AG09319 (cell line): ENCODE measurements at regions not wholly inside any gene's neighbourhood (a gene's known extent, or its start where the extent isn't known, plus 50 kb on each side); places are given as distances from the start of the nearest gene placed in this dataset.

Experiments used
- DNase-seq: peaks from one replicate; pipeline ENCODE4 v3.0.0-alpha.2; 2010; ENCODE audit warnings: low read depth; ENCODE audit errors: extremely low read depth
- TF ChIP-seq, protein P1 (sequence below): IDR thresholded peaks from 2 replicates; pipeline ENCODE4 v1.5.1; 2011; ENCODE audit warnings: low read depth, mild to moderate bottlenecking, inconsistent platforms, low read length, moderate library complexity

DNA sequence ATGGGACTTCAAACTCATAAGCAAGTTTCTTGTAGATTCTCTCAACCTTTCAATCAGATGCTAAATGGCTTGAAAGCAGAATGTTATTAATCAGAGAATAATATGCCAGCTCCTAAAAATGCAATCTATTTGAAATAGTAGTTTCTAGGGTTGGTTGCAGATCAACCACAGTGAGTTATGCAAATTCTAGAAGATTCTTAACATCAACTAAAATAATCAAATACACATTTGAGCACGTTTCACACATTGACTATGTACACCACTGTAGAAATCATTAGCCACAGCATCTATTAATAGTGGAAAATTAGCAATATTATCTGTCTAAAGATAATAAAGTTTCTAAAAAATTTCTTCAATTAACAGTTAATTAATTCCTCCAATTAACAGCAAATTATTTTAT lies 141.9 kb upstream of the GJE1 start:
- TF ChIP-seq, protein P1, sequence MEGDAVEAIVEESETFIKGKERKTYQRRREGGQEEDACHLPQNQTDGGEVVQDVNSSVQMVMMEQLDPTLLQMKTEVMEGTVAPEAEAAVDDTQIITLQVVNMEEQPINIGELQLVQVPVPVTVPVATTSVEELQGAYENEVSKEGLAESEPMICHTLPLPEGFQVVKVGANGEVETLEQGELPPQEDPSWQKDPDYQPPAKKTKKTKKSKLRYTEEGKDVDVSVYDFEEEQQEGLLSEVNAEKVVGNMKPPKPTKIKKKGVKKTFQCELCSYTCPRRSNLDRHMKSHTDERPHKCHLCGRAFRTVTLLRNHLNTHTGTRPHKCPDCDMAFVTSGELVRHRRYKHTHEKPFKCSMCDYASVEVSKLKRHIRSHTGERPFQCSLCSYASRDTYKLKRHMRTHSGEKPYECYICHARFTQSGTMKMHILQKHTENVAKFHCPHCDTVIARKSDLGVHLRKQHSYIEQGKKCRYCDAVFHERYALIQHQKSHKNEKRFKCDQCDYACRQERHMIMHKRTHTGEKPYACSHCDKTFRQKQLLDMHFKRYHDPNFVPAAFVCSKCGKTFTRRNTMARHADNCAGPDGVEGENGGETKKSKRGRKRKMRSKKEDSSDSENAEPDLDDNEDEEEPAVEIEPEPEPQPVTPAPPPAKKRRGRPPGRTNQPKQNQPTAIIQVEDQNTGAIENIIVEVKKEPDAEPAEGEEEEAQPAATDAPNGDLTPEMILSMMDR: no peak
- no peak for DNase-seq

DNA sequence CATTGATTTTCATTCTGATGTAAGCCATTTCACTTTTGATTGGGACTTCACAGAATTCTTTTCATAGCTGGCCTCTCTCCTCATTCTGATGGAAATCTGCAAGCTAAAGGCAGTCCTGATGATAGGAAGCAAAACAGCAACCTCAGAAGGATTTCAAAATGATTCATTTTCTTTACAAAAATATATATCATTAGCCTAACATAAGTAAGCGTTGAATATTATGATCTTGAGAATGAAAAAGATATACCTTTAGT lies 143.1 kb upstream of the GJE1 start:
- DNase-seq: no peak
- TF ChIP-seq, protein P1: no peak

DNA sequence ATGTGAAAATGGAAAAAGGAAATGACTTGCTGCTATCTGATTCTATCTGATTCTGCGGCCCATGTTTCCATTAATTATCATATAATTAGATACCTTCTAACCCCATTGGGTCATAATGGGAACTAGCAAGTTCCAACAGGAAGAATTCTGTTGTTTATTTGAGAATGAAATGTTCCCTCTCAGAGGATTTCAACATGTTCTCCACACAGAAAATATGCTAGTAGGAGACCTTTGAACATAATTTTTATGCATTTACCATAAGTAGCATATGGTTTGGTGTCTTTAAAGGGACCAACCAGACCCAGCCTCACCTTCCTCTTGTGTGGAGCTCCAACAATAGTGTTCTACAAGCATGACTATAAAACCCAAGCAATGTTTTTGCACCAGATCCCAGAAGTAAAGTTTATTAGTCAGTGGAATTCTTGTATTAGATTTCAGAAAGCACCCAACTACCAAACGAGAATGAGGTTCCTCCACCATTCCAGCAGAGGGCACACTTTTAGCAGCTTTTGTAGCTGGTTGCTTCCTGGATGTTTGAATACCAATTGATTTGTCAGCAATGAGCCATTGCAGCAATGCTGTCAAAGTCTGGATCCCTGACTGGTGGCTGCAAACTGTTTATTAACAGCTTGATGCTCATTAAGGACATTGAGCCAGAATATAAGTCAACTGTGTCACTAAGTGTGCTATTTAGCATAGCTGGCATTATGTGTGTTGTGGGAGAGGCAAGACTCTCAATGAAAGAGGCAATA lies 143.6 kb upstream of the GJE1 start:
- TF ChIP-seq, protein P1: peak; percentile 85
- DNase-seq: peak; percentile 41

DNA sequence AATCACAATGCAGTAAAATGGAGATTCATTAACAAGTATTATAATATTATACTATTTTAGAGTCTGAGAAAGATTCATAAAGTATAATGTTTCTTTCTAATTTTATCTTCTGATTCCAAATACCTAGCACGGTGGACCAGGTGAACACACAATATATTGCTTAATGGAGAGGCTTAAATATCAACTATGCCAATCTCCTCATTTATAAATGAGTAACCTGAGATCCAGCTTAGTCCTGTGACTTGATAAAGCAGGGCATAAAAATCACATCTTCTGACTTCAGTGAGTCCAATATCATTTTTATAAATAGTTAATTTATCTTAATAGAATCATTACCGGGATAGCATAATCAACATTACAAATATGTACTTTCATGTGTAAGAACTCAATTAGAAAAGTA lies 144.4 kb upstream of the GJE1 start:
- DNase-seq: no peak
- TF ChIP-seq, protein P1: no peak

DNA sequence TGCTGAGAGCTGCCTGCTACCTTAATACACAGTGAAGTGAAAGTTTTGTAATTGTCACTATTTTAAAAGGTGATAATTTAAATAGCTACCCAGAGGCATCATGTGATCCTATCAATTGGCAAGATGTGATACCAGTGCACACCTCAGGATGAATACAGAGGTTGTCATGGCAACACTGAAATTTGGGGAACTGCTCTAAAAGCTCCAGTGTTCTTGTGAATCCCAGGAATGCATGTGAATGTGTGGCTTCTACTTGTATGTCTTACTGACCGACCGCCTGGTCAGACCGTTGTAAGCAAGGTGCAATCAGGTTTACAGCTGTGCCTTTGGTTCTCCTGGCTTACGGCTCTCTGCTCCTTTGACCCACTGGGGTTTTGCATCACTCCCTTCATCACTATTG lies 146.3 kb upstream of the GJE1 start:
- DNase-seq: no peak
- TF ChIP-seq, protein P1: no peak

DNA sequence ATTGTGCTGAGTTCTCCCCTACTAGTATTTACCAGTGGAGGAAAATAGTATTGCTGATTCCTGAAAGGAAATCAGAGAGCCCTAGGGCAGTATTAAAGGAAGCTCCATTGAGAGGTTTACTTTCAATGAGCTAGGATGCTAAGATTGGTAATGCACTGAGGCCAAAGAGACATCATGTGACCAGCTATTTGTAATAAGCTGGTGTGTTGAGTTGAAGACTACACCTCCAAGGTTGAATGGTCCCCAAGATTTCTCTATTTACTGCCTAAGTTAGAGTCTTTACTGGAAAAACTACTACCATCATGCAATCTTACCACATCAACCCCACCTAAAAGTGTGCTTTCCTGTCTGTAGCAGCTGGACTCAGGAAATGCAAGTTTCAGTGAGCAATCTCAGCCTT lies 151.5 kb upstream of the GJE1 start:
- TF ChIP-seq, protein P1: no peak
- no peak for DNase-seq

DNA sequence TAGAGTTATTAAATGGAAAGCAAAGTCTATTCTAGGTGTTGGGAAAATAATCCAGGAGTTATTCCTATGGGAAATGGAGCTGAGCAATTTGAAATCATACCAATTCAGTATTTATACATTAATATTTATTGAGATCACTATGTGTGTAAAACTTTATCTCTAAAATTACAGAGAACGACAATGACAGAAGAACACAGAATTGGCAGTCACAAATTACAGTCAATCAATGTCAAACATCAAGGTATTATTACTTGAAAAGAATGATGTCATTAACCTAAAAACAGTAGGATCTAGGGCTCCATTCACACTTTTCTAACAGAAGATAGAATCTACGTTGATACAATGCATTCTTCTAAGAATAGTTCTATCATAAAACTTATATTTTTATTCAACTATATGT lies 154.9 kb upstream of the GJE1 start:
- no peak for DNase-seq
- TF ChIP-seq, protein P1: no peak
